ENCODE measurements at regions not wholly inside any gene's neighbourhood (a gene's known extent, or its start where the extent isn't known, plus 50 kb on each side); places are given as distances from the start of the nearest gene placed in this dataset.
A peak's percentile ranks its signal among the peaks of the same experiment; 100 is the strongest.

DNA sequence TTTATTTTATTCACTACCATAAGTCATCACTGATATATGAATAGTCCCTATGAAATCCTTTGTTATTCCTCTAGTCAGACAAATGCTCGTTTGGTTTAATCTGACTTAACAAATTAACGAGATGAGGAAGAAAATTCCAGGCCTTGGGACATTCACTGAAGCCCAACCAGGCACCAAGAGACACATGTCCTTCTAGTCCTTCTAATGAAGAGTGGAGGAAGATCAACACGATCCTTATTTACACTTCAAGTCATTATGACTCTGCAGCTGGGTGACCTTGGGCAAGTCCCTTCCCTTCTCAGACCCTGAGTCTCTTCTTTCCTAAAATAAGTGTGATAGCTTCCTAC is 117.5 kb downstream of the CEBPB start:
- TF ChIP-seq FOXA3 (CRISPR knock-in tag; conservative IDR thresholded peaks at IDR 0.05 in 1 of 2, IDR thresholded peaks at IDR 0.05 in 1 of 2) (peak in 1 of 2 experiments; percentile 53; a peak in 1 of 4 replicates), C11orf30 (IDR thresholded peaks at IDR 0.05; ENCODE audit: low read depth) (peak; percentile 13; the same call in 1 of the 2 replicates), NR2C1 (IDR thresholded peaks at IDR 0.05) (no peak), NR2C1 (tag; IDR thresholded peaks at IDR 0.05) (no peak), ESRRA (IDR thresholded peaks at IDR 0.05; ENCODE audit: borderline replicate concordance, low read depth) (peak; percentile 69; the same call in 1 of the 2 replicates)
- Histone ChIP-seq H3K9me3 (replicated peaks; ENCODE audit: control insufficient read depth, insufficient read depth, low read depth, low read length) (no peaks in the 10 kb centered on the region), H3K9me1 (ENCODE audit: control insufficient read depth, insufficient read depth, low read length) (no peaks in the 10 kb centered on the region), H3K27ac (ENCODE audit: extremely low read depth, low read depth, low read length) (peak overlapping the region; percentile 47; the same call in 2 of the 3 replicates), H4K20me1 (replicated peaks; ENCODE audit: control insufficient read depth, insufficient read depth, low read length) (no peaks in the 10 kb centered on the region), H3K4me2 (ENCODE audit: insufficient read depth, low read length) (peak overlapping the region; percentile 39), H3K79me2 (ENCODE audit: control insufficient read depth, insufficient read depth, low read length) (no peaks in the 10 kb centered on the region), H3K27me3 (ENCODE audit: control insufficient read depth in 2 of 2, insufficient read depth in 2 of 2, low read length in 2 of 2) (no peaks in the 10 kb centered on the region), H3K9ac (ENCODE audit: insufficient read depth in 1 of 2, low read depth in 2 of 2, low read length in 2 of 2) (peak overlapping the region in 1 of 2 experiments; percentile 4; a peak in 1 of 4 replicates), H3K36me3 (ENCODE audit: control insufficient read depth, insufficient read depth, low read length) (no peaks in the 10 kb centered on the region), H3K4me3 (no peak overlapping the region), H2AFZ (ENCODE audit: low read depth, low read length) (peak overlapping the region; percentile 80), H3K4me1 (replicated peaks in 1 of 2; ENCODE audit: control insufficient read depth in 2 of 2, insufficient read depth in 2 of 2, low read length in 2 of 2) (peaks cover 25 to 43% of the 10 kb centered on the region in 2 experiments)
- BruUV-seq (replicated peaks) = no TSS peak
- intact Hi-C loops (cut with micrococcal nuclease) = no loop called here
- 4% methylated on average over 3 of the region's 3 CpGs for WGBS (ENCODE audit: insufficient coverage, low coverage, missing lambda C conversion rate)
- no peak for DNase-seq (ENCODE audit: extremely low read depth in 1 of 4, low spot score in 3 of 4)
- POLR2A ChIA-PET = no interaction called here
- in situ Hi-C loops (cut with MboI) = no loop called here
- no peak for FAIRE-seq
- ATAC-seq = no peak
- CTCF ChIA-PET (ENCODE audit: low intra/inter-chr PET ratio) = no interaction called here

- 45% methylated on average over 11 of the region's 20 CpGs for WGBS (ENCODE audit: insufficient coverage, low coverage, missing lambda C conversion rate)
- intact Hi-C loops (cut with micrococcal nuclease) (no loop called here), in situ Hi-C loops (cut with MboI) (no loop called here)
- H3K27me3 ChIP-seq (ENCODE audit: control insufficient read depth in 2 of 2, insufficient read depth in 2 of 2, low read length in 2 of 2) = no peaks in the 10 kb centered on the region
- peaks cover 23 to 41% of the 10 kb centered on the region in 2 experiments for H3K4me1 ChIP-seq (replicated peaks in 1 of 2; ENCODE audit: control insufficient read depth in 2 of 2, insufficient read depth in 2 of 2, low read length in 2 of 2)
- H3K36me3 ChIP-seq (ENCODE audit: control insufficient read depth, insufficient read depth, low read length) = no peaks in the 10 kb centered on the region
- H3K4me2 ChIP-seq (ENCODE audit: insufficient read depth, low read length) = peak overlapping the region; percentile 39
- ATAC-seq (peak; percentile 83), FAIRE-seq (peak; percentile 80), DNase-seq (ENCODE audit: extremely low read depth in 1 of 4, low spot score in 3 of 4) (peak; percentile 61 to 77 (median 72))
- H4K20me1 ChIP-seq (replicated peaks; ENCODE audit: control insufficient read depth, insufficient read depth, low read length) = no peaks in the 10 kb centered on the region
- peak overlapping the region; percentile 4 to 80; a peak in 3 of 4 replicates for H3K9ac ChIP-seq (ENCODE audit: insufficient read depth in 1 of 2, low read depth in 2 of 2, low read length in 2 of 2)
- H3K4me3 ChIP-seq = no peak overlapping the region
- no TSS peak for BruUV-seq (replicated peaks)
- no peaks in the 10 kb centered on the region for H3K9me3 ChIP-seq (replicated peaks; ENCODE audit: control insufficient read depth, insufficient read depth, low read depth, low read length)
- no peaks in the 10 kb centered on the region for H3K79me2 ChIP-seq (ENCODE audit: control insufficient read depth, insufficient read depth, low read length)
- H3K9me1 ChIP-seq (ENCODE audit: control insufficient read depth, insufficient read depth, low read length) = no peaks in the 10 kb centered on the region
- H3K27ac ChIP-seq (ENCODE audit: extremely low read depth, low read depth, low read length) = peak overlapping the region; percentile 47; the same call in 2 of the 3 replicates
- CTCF ChIA-PET (ENCODE audit: low intra/inter-chr PET ratio) = no interaction called here
- POLR2A ChIA-PET = no interaction called here
- peak overlapping the region; percentile 80 for H2AFZ ChIP-seq (ENCODE audit: low read depth, low read length)
- TF ChIP-seq GTF3C2 (IDR thresholded peaks at IDR 0.05; ENCODE audit: borderline replicate concordance, extremely low read depth, insufficient read length) = no peak
- TF ChIP-seq, protein P1, sequence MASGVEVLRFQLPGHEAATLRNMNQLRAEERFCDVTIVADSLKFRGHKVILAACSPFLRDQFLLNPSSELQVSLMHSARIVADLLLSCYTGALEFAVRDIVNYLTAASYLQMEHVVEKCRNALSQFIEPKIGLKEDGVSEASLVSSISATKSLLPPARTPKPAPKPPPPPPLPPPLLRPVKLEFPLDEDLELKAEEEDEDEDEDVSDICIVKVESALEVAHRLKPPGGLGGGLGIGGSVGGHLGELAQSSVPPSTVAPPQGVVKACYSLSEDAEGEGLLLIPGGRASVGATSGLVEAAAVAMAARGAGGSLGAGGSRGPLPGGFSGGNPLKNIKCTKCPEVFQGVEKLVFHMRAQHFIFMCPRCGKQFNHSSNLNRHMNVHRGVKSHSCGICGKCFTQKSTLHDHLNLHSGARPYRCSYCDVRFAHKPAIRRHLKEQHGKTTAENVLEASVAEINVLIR (CRISPR knock-in tag; IDR thresholded peaks at IDR 0.05) = peak; percentile 68
- TF ChIP-seq, protein P2, sequence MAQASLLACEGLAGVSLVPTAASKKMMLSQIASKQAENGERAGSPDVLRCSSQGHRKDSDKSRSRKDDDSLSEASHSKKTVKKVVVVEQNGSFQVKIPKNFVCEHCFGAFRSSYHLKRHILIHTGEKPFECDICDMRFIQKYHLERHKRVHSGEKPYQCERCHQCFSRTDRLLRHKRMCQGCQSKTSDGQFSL (CRISPR knock-in tag; IDR thresholded peaks at IDR 0.05) = no peak
- TF ChIP-seq, protein P2 (tag; IDR thresholded peaks at IDR 0.05) = peak in 1 of 2 experiments; percentile 50; a peak in 2 of 4 replicates
Observed at GRCh38 chr20:50308513-50309279, 118.1 kb downstream of the CEBPB start.

All from K562 (cell line).